ENCODE measurements at regions not wholly inside any gene's neighbourhood (a gene's known extent, or its start where the extent isn't known, plus 50 kb on each side); places are given as distances from the start of the nearest gene placed in this dataset.

- H3K27me3 ChIP-seq (ENCODE audit: control insufficient read depth, insufficient read depth, low read length), result no peaks in the 10 kb centered on the region; the same call in 1 of the 2 replicates
- no peaks in the 10 kb centered on the region for H3K36me3 ChIP-seq (replicated peaks; ENCODE audit: control insufficient read depth, insufficient read depth, low read length)
- no peak for DNase-seq
- H3K4me3 ChIP-seq (ENCODE audit: insufficient read depth, low read depth, low read length), result no peak overlapping the region
Observed at GRCh38 chr13:30134578-30134977, 172.8 kb downstream of the KATNAL1 start.

- Histone ChIP-seq H3K36me3 (replicated peaks; ENCODE audit: control insufficient read depth, insufficient read depth, low read length) (no peaks in the 10 kb centered on the region), H3K27me3 (ENCODE audit: control insufficient read depth, insufficient read depth, low read length) (no peaks in the 10 kb centered on the region; the same call in 1 of the 2 replicates), H3K4me3 (ENCODE audit: insufficient read depth, low read depth, low read length) (no peak overlapping the region)
- DNase-seq, result no peak
Observed at GRCh38 chr13:30133996-30134395, 173.4 kb downstream of the KATNAL1 start.

- Histone ChIP-seq H3K4me3 (ENCODE audit: insufficient read depth, low read depth, low read length) (no peak overlapping the region), H3K27me3 (ENCODE audit: control insufficient read depth, insufficient read depth, low read length) (no peaks in the 10 kb centered on the region; the same call in 1 of the 2 replicates), H3K36me3 (replicated peaks; ENCODE audit: control insufficient read depth, insufficient read depth, low read length) (no peaks in the 10 kb centered on the region)
- DNase-seq, result no peak
Observed at GRCh38 chr13:30133554-30133912, 173.8 kb downstream of the KATNAL1 start.

GRCh38 chr13:30132623-30133553, 174.5 kb downstream of the KATNAL1 start:
- Histone ChIP-seq H3K36me3 (replicated peaks; ENCODE audit: control insufficient read depth, insufficient read depth, low read length) (no peaks in the 10 kb centered on the region), H3K4me3 (ENCODE audit: insufficient read depth, low read depth, low read length) (no peak overlapping the region), H3K27me3 (ENCODE audit: control insufficient read depth, insufficient read depth, low read length) (no peaks in the 10 kb centered on the region; the same call in 1 of the 2 replicates)
- DNase-seq, result peak; percentile 95

- Histone ChIP-seq H3K27me3 (ENCODE audit: control insufficient read depth, insufficient read depth, low read length) (no peaks in the 10 kb centered on the region; the same call in 1 of the 2 replicates), H3K36me3 (replicated peaks; ENCODE audit: control insufficient read depth, insufficient read depth, low read length) (no peaks in the 10 kb centered on the region), H3K4me3 (ENCODE audit: insufficient read depth, low read depth, low read length) (no peak overlapping the region)
- no peak for DNase-seq
Observed at GRCh38 chr13:30129411-30129810, 177.9 kb downstream of the KATNAL1 start.

- H3K27me3 ChIP-seq (ENCODE audit: control insufficient read depth, insufficient read depth, low read length), result no peaks in the 10 kb centered on the region; the same call in 1 of the 2 replicates
- H3K4me3 ChIP-seq (ENCODE audit: insufficient read depth, low read depth, low read length), result no peak overlapping the region
- H3K36me3 ChIP-seq (replicated peaks; ENCODE audit: control insufficient read depth, insufficient read depth, low read length), result no peaks in the 10 kb centered on the region
- DNase-seq, result no peak
Observed at GRCh38 chr13:30128591-30128990, 178.8 kb downstream of the KATNAL1 start.

- H3K4me3 ChIP-seq (ENCODE audit: insufficient read depth, low read depth, low read length), result no peak overlapping the region
- H3K36me3 ChIP-seq (replicated peaks; ENCODE audit: control insufficient read depth, insufficient read depth, low read length), result no peaks in the 10 kb centered on the region
- DNase-seq, result no peak
- H3K27me3 ChIP-seq (ENCODE audit: control insufficient read depth, insufficient read depth, low read length), result no peaks in the 10 kb centered on the region; the same call in 1 of the 2 replicates
Observed at GRCh38 chr13:30128095-30128494, 179.3 kb downstream of the KATNAL1 start.

GRCh38 chr13:30126903-30127428, 180.4 kb downstream of the KATNAL1 start:
- Histone ChIP-seq H3K36me3 (replicated peaks; ENCODE audit: control insufficient read depth, insufficient read depth, low read length) (no peaks in the 10 kb centered on the region), H3K4me3 (ENCODE audit: insufficient read depth, low read depth, low read length) (no peak overlapping the region), H3K27me3 (ENCODE audit: control insufficient read depth, insufficient read depth, low read length) (no peaks in the 10 kb centered on the region)
- no peak for DNase-seq

- Histone ChIP-seq H3K4me3 (ENCODE audit: insufficient read depth, low read depth, low read length) (no peak overlapping the region), H3K36me3 (replicated peaks; ENCODE audit: control insufficient read depth, insufficient read depth, low read length) (no peaks in the 10 kb centered on the region), H3K27me3 (ENCODE audit: control insufficient read depth, insufficient read depth, low read length) (no peaks in the 10 kb centered on the region)
- DNase-seq, result no peak
Observed at GRCh38 chr13:30125422-30126073, 181.8 kb downstream of the KATNAL1 start.

GRCh38 chr13:30124131-30124768, 183.1 kb downstream of the KATNAL1 start:
- H3K4me3 ChIP-seq (ENCODE audit: insufficient read depth, low read depth, low read length), result no peak overlapping the region
- no peak for DNase-seq
- H3K27me3 ChIP-seq (ENCODE audit: control insufficient read depth, insufficient read depth, low read length), result no peaks in the 10 kb centered on the region
- H3K36me3 ChIP-seq (replicated peaks; ENCODE audit: control insufficient read depth, insufficient read depth, low read length), result no peaks in the 10 kb centered on the region

GRCh38 chr13:30123575-30123974, 183.8 kb downstream of the KATNAL1 start:
- no peak overlapping the region for H3K4me3 ChIP-seq (ENCODE audit: insufficient read depth, low read depth, low read length)
- no peaks in the 10 kb centered on the region for H3K27me3 ChIP-seq (ENCODE audit: control insufficient read depth, insufficient read depth, low read length)
- DNase-seq, result no peak
- H3K36me3 ChIP-seq (replicated peaks; ENCODE audit: control insufficient read depth, insufficient read depth, low read length), result no peaks in the 10 kb centered on the region

GRCh38 chr13:30121666-30122065, 185.7 kb downstream of the KATNAL1 start:
- H3K36me3 ChIP-seq (replicated peaks; ENCODE audit: control insufficient read depth, insufficient read depth, low read length), result no peaks in the 10 kb centered on the region
- H3K4me3 ChIP-seq (ENCODE audit: insufficient read depth, low read depth, low read length), result no peak overlapping the region
- no peaks in the 10 kb centered on the region for H3K27me3 ChIP-seq (ENCODE audit: control insufficient read depth, insufficient read depth, low read length)
- DNase-seq, result no peak

GRCh38 chr13:30121244-30121643, 186.1 kb downstream of the KATNAL1 start:
- H3K27me3 ChIP-seq (ENCODE audit: control insufficient read depth, insufficient read depth, low read length), result no peaks in the 10 kb centered on the region
- H3K36me3 ChIP-seq (replicated peaks; ENCODE audit: control insufficient read depth, insufficient read depth, low read length), result no peaks in the 10 kb centered on the region
- DNase-seq, result no peak
- H3K4me3 ChIP-seq (ENCODE audit: insufficient read depth, low read depth, low read length), result no peak overlapping the region

- no peak for DNase-seq
- no peak overlapping the region for H3K4me3 ChIP-seq (ENCODE audit: insufficient read depth, low read depth, low read length)
- no peaks in the 10 kb centered on the region for H3K36me3 ChIP-seq (replicated peaks; ENCODE audit: control insufficient read depth, insufficient read depth, low read length)
- H3K27me3 ChIP-seq (ENCODE audit: control insufficient read depth, insufficient read depth, low read length), result no peaks in the 10 kb centered on the region
Observed at GRCh38 chr13:30120133-30120822, 187.1 kb downstream of the KATNAL1 start.

Measured in H7 (cell line).